ENCODE measurements at regions not wholly inside any gene's neighbourhood (a gene's known extent, or its start where the extent isn't known, plus 50 kb on each side); places are given as distances from the start of the nearest gene placed in this dataset.

- TF ChIP-seq YY1 (IDR thresholded peaks at IDR 0.05; ENCODE audit: borderline replicate concordance in 1 of 3, control insufficient read depth in 1 of 3, extremely low read depth in 1 of 3, insufficient read depth in 3 of 3, insufficient read length in 1 of 3, insufficient replicate concordance in 2 of 3, low read depth in 1 of 3, low read length in 2 of 3) (no peak), NKRF (IDR thresholded peaks at IDR 0.05; ENCODE audit: borderline replicate concordance) (no peak)
- TF ChIP-seq, protein P1, sequence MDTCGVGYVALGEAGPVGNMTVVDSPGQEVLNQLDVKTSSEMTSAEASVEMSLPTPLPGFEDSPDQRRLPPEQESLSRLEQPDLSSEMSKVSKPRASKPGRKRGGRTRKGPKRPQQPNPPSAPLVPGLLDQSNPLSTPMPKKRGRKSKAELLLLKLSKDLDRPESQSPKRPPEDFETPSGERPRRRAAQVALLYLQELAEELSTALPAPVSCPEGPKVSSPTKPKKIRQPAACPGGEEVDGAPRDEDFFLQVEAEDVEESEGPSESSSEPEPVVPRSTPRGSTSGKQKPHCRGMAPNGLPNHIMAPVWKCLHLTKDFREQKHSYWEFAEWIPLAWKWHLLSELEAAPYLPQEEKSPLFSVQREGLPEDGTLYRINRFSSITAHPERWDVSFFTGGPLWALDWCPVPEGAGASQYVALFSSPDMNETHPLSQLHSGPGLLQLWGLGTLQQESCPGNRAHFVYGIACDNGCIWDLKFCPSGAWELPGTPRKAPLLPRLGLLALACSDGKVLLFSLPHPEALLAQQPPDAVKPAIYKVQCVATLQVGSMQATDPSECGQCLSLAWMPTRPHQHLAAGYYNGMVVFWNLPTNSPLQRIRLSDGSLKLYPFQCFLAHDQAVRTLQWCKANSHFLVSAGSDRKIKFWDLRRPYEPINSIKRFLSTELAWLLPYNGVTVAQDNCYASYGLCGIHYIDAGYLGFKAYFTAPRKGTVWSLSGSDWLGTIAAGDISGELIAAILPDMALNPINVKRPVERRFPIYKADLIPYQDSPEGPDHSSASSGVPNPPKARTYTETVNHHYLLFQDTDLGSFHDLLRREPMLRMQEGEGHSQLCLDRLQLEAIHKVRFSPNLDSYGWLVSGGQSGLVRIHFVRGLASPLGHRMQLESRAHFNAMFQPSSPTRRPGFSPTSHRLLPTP (IDR thresholded peaks at IDR 0.05; ENCODE audit: borderline replicate concordance, extremely low read depth, insufficient read length), result no peak
Observed at GRCh38 chr9:86573886-86574285, 219.7 kb upstream of the TUT7 start.

All from K562 (cell line).